Neural progenitor cell (in vitro differentiated cells): ENCODE measurements at regions not wholly inside any gene's neighbourhood (a gene's known extent, or its start where the extent isn't known, plus 50 kb on each side); places are given as distances from the start of the nearest gene placed in this dataset.

Experiments used
- DNase-seq: peaks from one replicate; pipeline ENCODE4 v3.0.0-alpha.2; 2016; ENCODE audit warnings: low spot score
- H2AFZ ChIP-seq: fragments of 200-600 bp; sonication (generic); replicated peaks from 2 replicates; pipeline ENCODE4 v1.6.1; 2016; ENCODE audit warnings: antibody characterized with exemption
- H3F3A ChIP-seq: fragments of 200-600 bp; sonication (generic); 2 replicates; pipeline ENCODE4 v1.6.1; 2016; ENCODE audit warnings: antibody characterized with exemption, low read depth
- H3K27ac ChIP-seq: fragments of 200-600 bp; sonication (generic); 2 replicates; pipeline ENCODE4 v1.5.1; 2016; ENCODE audit warnings: mild to moderate bottlenecking
- H3K27me3 ChIP-seq: fragments of 200-600 bp; sonication (generic); 2 replicates; pipeline ENCODE4 v1.6.1; 2016; ENCODE audit warnings: mild to moderate bottlenecking, moderate library complexity
- H3K36me3 ChIP-seq: fragments of 200-600 bp; sonication (generic); 2 replicates; pipeline ENCODE4 v1.5.1; 2016
- H3K4me1 ChIP-seq: fragments of 200-600 bp; sonication (generic); 2 replicates; pipeline ENCODE4 v1.6.1; 2016; ENCODE audit warnings: mixed run types
- H3K4me2 ChIP-seq: fragments of 200-600 bp; sonication (generic); 2 replicates; pipeline ENCODE4 v1.6.1; 2016
- H3K4me3 ChIP-seq: fragments of 200-600 bp; sonication (generic); 2 replicates; pipeline ENCODE4 v1.5.1; 2016
- H3K79me2 ChIP-seq: fragments of 200-600 bp; sonication (generic); 2 replicates; pipeline ENCODE4 v1.6.1; 2016; ENCODE audit warnings: low read depth
- H3K9ac ChIP-seq: fragments of 200-600 bp; sonication (generic); 2 replicates; pipeline ENCODE4 v1.6.1; 2016
- H3K9me3 ChIP-seq: fragments of 200-600 bp; sonication (generic); 2 replicates; pipeline ENCODE4 v1.5.1; 2016; ENCODE audit warnings: low read depth
- H4K20me1 ChIP-seq: fragments of 200-600 bp; sonication (generic); 2 replicates; pipeline ENCODE4 v1.6.1; 2016; ENCODE audit warnings: low read depth
- H3K27ac Mint-ChIP-seq: 3 replicates; pipeline ENCODE4 v1.8.0; 2021; ENCODE audit warnings: mixed read lengths
- H3K27me3 Mint-ChIP-seq: 2 replicates; pipeline ENCODE4 v1.8.0; 2022; ENCODE audit warnings: low read depth, mild to moderate bottlenecking, inconsistent platforms, moderate library complexity, mixed read lengths; ENCODE audit not compliant: insufficient read depth
- H3K36me3 Mint-ChIP-seq: 3 replicates; pipeline ENCODE4 v1.8.0; 2021; ENCODE audit warnings: mixed read lengths
- H3K4me1 Mint-ChIP-seq: 3 replicates; pipeline ENCODE4 v1.8.0; 2021; ENCODE audit warnings: mixed read lengths
- H3K4me3 Mint-ChIP-seq: 3 replicates; pipeline ENCODE4 v1.8.0; 2021; ENCODE audit warnings: mild to moderate bottlenecking, moderate library complexity, mixed read lengths
- H3K9me3 Mint-ChIP-seq: 3 replicates; pipeline ENCODE4 v1.8.0; 2020; ENCODE audit warnings: mixed read lengths
- CTCF ChIP-seq: fragments of 200-600 bp; sonication (generic); IDR thresholded peaks from 2 replicates; pipeline ENCODE4 v1.5.1; 2017; ENCODE audit warnings: antibody characterized with exemption, mild to moderate bottlenecking
- EZH2 ChIP-seq: fragments of 200-600 bp; sonication (generic); IDR thresholded peaks from 2 replicates; pipeline ENCODE4 v1.6.1; 2017; ENCODE audit warnings: antibody characterized with exemption, mild to moderate bottlenecking, moderate library complexity
- EZH2phosphoT487 ChIP-seq: fragments of 200-600 bp; sonication (generic); IDR thresholded peaks from 2 replicates; pipeline ENCODE4 v1.6.1; 2017; ENCODE audit warnings: antibody characterized with exemption

- Mint-ChIP-seq H3K4me3 (no peak overlapping the region), H3K27me3 (peaks cover 6% of the 10 kb centered on the region), H3K36me3 (no peaks in the 10 kb centered on the region), H3K27ac (no peak overlapping the region), H3K9me3 (no peaks in the 10 kb centered on the region), H3K4me1 (no peaks in the 10 kb centered on the region)
- Histone ChIP-seq H4K20me1 (no peaks in the 10 kb centered on the region), H2AFZ (no peak overlapping the region), H3K27me3 (no peaks in the 10 kb centered on the region), H3K9me3 (no peaks in the 10 kb centered on the region), H3K4me3 (no peak overlapping the region), H3K9ac (no peak overlapping the region), H3K4me1 (no peaks in the 10 kb centered on the region), H3F3A (no peaks in the 10 kb centered on the region), H3K27ac (no peak overlapping the region), H3K79me2 (no peaks in the 10 kb centered on the region), H3K36me3 (no peaks in the 10 kb centered on the region), H3K4me2 (no peak overlapping the region)
- TF ChIP-seq EZH2phosphoT487, result no peak
- no peak for TF ChIP-seq EZH2
- no peak for TF ChIP-seq CTCF
- DNase-seq, result no peak
Observed at GRCh38 chr12:111010916-111011657, 90.7 kb upstream of the MYL2 start.

- no peaks in the 10 kb centered on the region for H3F3A ChIP-seq
- H3K36me3 Mint-ChIP-seq, result no peaks in the 10 kb centered on the region
- H3K4me3 Mint-ChIP-seq, result no peak overlapping the region
- H3K27ac Mint-ChIP-seq, result no peak overlapping the region
- H3K79me2 ChIP-seq, result no peaks in the 10 kb centered on the region
- no peaks in the 10 kb centered on the region for H3K9me3 Mint-ChIP-seq
- H3K27me3 Mint-ChIP-seq, result peaks cover 9% of the 10 kb centered on the region
- no peak overlapping the region for H3K4me2 ChIP-seq
- H3K9ac ChIP-seq, result no peak overlapping the region
- no peak overlapping the region for H3K27ac ChIP-seq
- H2AFZ ChIP-seq, result no peak overlapping the region
- DNase-seq, result no peak
- TF ChIP-seq CTCF, result no peak
- TF ChIP-seq EZH2, result no peak
- TF ChIP-seq EZH2phosphoT487, result no peak
- H4K20me1 ChIP-seq, result no peaks in the 10 kb centered on the region
- no peak overlapping the region for H3K4me3 ChIP-seq
- H3K27me3 ChIP-seq, result no peaks in the 10 kb centered on the region
- no peaks in the 10 kb centered on the region for H3K4me1 ChIP-seq
- no peaks in the 10 kb centered on the region for H3K9me3 ChIP-seq
- H3K36me3 ChIP-seq, result no peaks in the 10 kb centered on the region
- H3K4me1 Mint-ChIP-seq, result no peaks in the 10 kb centered on the region
Observed at GRCh38 chr12:111010061-111010460, 89.7 kb upstream of the MYL2 start.

GRCh38 chr12:111006621-111007020 lies 86.2 kb upstream of the MYL2 start:
- H3K27me3 ChIP-seq, result no peaks in the 10 kb centered on the region
- Mint-ChIP-seq H3K9me3 (no peaks in the 10 kb centered on the region), H3K4me3 (no peak overlapping the region), H3K27ac (no peak overlapping the region), H3K27me3 (peaks cover 5% of the 10 kb centered on the region), H3K4me1 (no peaks in the 10 kb centered on the region), H3K36me3 (no peaks in the 10 kb centered on the region)
- no peak overlapping the region for H3K9ac ChIP-seq
- no peak overlapping the region for H3K4me3 ChIP-seq
- H2AFZ ChIP-seq, result no peak overlapping the region
- H3K79me2 ChIP-seq, result no peaks in the 10 kb centered on the region
- no peaks in the 10 kb centered on the region for H3F3A ChIP-seq
- H3K27ac ChIP-seq, result no peak overlapping the region
- no peaks in the 10 kb centered on the region for H3K9me3 ChIP-seq
- H4K20me1 ChIP-seq, result no peaks in the 10 kb centered on the region
- H3K4me1 ChIP-seq, result no peaks in the 10 kb centered on the region
- TF ChIP-seq CTCF, result no peak
- TF ChIP-seq EZH2phosphoT487, result no peak
- TF ChIP-seq EZH2, result no peak
- H3K4me2 ChIP-seq, result no peak overlapping the region
- no peaks in the 10 kb centered on the region for H3K36me3 ChIP-seq
- no peak for DNase-seq
